ENCODE measurements at regions not wholly inside any gene's neighbourhood (a gene's known extent, or its start where the extent isn't known, plus 50 kb on each side); places are given as distances from the start of the nearest gene placed in this dataset.

DNA sequence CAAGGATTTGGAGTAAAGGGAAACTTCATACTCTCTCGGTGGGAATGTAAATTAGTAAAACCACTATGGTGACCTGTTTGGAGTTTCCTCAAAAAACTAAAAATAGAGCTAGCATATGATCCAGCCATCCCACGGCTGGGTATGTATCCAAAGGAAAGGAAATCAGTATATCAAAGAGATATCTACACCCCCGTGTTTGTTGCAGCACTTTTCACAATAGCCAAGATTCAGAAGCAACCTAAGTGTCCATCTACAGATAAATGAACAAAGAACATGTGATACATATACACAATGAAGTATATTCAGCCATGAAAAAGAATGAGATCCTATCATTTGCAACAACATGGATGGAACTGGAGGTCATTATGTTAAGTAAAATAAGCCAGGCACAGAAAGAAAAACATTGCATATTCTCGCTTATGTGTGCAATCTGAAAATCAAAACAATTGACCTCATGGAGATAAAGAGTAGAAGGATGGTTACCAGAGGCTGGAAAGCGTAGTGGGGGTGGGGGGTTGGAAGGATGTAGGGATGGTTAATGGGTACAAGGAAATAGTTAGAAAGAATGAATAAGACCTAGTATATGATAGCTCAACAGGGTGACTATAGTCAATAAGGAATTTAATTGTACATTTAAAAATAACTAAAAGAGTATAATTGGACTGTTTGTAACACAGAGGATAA lies 468.0 kb downstream of the BCAT1 start:
- no peak for DNase-seq (ENCODE audit: low read depth in 4 of 4, low spot score in 1 of 4)

DNA sequence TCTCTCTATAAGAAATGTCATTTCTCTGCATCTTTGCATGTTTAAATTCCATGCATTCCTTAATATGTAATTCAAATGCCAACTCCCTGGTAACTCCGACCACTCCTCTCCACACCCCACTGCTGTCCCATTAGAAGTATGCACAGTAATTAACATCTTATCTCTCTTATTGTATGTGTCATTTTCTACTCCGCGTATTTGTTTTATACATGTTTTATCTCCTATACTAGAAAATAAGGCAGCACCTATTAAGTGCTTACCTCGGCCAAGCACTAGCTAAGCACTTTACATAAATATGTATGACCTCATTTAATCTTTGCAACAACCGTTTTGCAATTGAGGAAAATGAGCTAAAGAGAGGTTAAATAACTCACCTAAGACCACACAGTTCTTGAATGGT lies 469.8 kb downstream of the BCAT1 start:
- DNase-seq (ENCODE audit: low read depth in 4 of 4, low spot score in 1 of 4) = no peak

DNA sequence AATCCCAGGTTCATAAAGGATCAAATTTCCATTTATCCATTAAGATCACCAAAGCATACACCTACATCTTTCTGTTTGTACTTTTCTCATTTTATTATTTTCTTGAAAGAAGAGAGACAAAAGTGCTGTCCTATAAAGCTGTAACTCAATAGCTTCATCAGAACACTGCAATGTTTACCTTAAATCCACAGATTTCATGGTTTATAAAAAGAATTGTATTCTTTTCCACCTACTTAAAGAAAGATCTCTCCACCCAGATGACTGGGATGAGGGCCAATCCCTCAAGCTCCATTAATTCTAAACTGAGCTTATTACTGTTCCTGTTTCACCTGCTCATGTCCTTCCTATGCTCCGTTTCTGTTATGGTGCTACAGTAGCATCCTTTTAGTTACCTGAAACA lies 470.6 kb downstream of the BCAT1 start:
- no peak for DNase-seq (ENCODE audit: low read depth in 4 of 4, low spot score in 1 of 4)

DNA sequence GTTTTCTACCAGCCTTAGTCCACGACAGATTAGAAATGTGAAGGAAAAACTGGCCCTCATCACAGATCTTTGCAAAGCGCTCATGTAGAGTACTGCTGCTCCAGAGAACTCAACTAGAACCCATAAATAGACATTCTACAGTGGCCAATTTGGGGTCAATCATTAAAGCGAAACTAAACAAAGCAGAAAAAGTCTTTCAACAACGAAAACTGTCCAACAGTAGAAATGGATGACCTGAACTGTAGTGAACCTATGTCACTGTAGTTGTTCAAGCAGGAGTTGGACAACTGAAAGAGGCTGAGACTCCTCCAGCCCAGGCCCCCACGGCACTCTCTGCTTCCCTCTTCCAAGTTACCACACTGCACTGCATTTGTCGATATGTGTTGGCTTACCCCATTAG lies 472.6 kb downstream of the BCAT1 start:
- no peak for DNase-seq (ENCODE audit: low read depth in 4 of 4, low spot score in 1 of 4)

DNA sequence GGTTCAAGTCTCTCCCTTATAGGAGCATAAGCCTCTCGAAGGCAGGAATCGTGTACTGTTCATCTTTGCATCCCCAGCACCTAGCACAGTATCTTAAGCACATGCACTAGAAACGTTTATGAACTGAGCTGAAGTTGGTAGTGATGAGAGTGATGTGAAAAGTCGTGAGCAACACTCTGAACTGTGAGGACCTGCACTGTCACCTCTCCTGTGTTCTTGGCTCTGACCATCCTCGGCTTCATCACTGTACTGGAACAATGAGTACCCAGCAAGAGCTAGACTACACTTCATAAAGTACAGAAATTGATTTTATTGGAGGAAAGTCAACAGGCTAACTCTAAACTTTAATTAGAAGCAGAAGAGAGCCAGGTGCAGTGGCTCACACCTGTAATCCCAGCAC lies 473.6 kb downstream of the BCAT1 start:
- no peak for DNase-seq (ENCODE audit: low read depth in 4 of 4, low spot score in 1 of 4)

DNA sequence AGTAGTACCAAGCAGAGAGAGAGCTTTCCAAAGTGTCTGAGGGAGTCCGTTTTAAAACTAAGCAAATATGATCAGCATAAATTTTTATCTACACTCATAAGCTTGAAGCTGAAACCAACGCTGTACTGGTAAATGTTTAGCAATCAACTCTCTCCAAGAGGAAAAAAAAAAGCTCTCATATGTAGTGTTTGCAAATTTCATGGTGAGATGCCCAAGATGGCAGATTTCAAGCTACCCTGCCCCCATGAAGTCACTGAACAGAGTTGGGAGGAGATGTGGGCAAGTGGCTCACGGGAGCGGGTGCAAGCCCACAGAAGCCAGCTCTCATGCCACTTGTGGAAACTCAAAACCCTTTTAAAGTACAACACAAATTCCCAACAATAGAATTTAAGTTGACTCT lies 475.8 kb downstream of the BCAT1 start:
- DNase-seq (ENCODE audit: low read depth in 4 of 4, low spot score in 1 of 4) = no peak

DNA sequence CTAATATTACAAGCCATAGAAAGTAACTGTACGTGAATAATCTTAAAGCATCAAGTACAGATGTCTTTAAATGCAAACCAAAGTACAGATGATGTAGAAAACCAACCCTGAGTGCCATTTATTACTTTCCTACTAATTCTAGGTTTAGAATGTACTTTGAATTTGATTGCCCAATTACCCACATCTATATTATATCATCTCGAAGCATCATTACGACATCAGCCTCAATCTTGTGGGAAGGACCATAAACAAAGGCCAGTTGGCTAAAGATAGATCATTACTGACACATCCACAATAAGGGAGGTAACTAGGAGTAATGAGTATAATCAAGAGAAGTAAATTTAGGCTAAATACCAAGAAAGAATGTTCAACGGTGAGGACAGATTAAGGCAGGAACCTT lies 478.9 kb downstream of the BCAT1 start:
- no peak for DNase-seq (ENCODE audit: low read depth in 4 of 4, low spot score in 1 of 4)

DNA sequence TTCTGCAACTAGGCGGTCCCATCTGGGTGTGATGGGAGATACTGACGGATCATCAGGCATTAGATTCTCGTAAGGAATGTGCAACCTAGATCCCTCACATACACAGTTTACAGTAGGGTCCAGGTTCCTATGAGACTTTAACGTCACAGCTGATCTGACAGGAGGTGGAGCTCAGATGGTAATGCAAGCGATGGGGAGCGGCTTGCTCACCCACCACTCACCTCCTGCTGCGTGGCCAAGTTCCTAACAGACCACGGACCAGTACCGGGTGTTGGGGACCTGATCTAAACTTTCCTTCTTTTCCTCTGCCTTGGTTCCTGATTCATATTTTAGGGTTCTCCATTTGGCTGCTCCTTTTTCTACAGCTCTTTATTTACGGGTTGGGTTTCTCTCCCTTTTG lies 479.8 kb downstream of the BCAT1 start:
- DNase-seq (ENCODE audit: low read depth in 4 of 4, low spot score in 1 of 4) = no peak

DNA sequence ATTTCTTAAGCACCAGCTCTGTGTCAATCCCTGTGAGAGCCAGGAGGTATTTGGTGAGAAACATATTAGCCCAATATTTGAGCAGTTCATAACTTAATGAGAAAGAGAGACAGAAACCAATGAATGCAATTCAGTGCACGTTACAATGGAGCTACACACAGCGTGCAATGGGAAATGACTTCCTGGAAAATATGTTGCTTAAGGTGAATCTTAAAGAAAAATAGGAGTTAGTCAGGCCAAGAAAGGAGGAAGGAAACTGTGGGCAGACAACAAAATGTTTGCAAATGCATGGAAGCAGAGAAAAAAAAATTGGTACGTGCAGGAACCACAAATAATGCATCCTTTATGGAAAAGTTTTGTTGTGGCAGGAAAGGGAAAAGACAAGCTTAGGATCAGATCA lies 481.7 kb downstream of the BCAT1 start:
- DNase-seq (ENCODE audit: low read depth in 4 of 4, low spot score in 1 of 4) = no peak

DNA sequence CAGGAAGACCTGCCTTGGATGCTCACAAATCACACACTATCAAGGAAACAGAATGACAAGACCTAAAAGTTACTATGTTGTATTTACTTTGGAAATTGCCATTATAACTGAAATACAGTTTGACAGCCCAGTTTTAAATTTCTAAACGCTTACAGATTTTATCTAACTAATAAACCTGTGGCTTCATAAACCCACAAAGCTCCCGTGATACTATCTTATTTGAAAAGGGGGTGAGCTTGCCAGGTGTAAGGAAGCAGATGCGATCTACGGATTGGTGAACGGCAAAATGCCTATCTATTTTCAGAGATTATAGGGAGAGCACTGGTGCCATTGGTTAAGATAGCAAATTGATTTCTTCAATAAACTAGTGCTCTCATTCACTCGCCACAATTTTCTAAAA lies 485.5 kb downstream of the BCAT1 start:
- DNase-seq (ENCODE audit: low read depth in 4 of 4, low spot score in 1 of 4) = no peak

DNA sequence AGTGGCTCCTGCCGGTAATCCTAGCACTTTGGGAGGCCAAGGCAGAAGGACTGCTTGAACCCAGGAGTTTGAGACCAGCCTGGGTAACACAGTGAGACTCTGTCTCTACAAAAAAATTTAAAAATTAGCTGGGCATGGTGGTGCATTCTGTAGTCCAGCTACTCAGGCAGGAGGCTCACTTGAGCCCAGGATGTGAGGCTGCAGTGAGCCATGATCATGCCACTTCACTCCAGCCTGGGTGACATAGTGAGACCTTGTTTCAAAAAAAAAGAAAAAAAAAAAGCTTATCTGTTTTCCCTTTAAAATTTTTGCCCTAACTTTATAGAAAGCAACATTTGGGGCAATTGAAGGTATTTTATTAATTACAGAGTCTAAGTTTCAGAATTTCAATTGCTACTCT lies 486.0 kb downstream of the BCAT1 start:
- no peak for DNase-seq (ENCODE audit: low read depth in 4 of 4, low spot score in 1 of 4)

DNA sequence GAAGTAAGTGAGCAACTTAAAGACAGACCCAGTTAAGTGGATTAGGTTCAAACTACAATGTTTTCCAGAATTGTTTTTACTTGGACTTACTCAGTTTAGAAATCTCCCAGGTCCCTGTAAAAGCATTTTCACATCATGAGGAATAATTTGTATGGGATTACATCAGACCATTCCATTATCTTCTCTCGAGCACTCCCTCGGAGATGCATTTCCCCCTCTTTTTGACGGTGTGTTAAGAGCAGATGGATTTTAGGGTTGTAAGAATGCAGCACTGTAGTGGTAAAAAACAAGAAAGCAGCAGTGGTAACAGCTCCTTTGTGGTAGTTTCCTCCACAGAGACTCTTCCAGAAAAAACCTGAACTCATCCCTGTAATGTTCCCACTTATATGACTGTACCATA lies 488.4 kb downstream of the BCAT1 start:
- no peak for DNase-seq (ENCODE audit: low read depth in 4 of 4, low spot score in 1 of 4)

DNA sequence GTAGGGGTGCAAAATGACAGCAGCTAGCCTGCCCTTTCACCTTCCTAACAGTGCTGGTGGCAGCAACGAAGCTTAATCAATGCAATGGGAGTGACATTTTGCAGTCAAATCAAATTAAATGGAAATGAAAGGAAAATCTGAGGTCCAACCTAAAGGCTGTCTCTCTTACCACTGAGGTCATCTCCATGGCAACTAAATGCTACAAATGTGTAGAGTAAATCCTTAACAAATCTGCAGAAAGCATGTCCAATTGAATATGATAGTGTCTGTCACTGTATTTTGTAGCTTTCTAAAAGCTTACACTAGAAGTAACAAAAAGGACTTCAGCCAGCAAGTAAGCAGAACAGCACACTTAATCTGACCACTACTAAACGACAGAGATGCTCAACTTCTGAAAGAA lies 488.8 kb downstream of the BCAT1 start:
- DNase-seq (ENCODE audit: low read depth in 4 of 4, low spot score in 1 of 4) = no peak

DNA sequence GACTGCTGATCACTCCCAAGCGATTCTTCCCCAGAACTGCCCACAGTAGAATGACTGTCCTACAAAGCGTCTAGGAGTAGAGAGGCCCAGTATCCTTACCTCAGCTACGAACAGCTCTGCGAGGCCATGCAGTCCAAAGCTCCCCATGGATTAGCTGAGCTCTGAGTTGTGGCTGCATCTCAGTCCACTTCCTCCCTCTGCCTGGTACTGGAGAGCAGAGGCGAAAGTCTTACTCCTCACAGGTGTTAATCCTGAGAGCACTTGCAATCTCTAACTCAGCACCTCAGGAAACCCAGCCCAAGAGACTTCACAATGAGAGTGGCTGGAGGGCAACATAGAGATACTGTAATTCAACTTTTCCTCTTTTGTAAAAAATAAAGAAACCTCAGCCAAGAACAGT lies 493.1 kb downstream of the BCAT1 start:
- DNase-seq (ENCODE audit: low read depth in 4 of 4, low spot score in 1 of 4) = no peak

DNA sequence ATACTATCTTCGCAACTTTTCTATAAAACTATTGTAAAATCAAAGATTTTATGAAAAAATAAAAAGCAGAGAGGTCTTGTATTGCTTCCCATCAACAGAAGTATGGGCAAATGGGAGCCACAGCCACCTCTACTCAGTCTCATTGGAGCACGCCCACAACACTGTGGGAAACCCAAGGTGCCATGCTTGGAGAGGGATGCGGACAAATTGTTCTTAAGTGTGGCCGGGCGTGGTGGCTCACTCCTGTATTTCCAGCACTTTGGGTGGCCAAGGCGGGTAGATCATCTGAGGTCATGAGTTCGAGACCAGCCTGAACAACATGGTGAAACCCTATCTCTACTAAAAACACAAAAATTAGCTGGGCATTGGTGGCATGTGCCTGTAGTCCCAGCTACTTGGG lies 498.2 kb upstream of the SOX5 start:
- no peak for DNase-seq (ENCODE audit: low read depth in 4 of 4, low spot score in 1 of 4)

DNA sequence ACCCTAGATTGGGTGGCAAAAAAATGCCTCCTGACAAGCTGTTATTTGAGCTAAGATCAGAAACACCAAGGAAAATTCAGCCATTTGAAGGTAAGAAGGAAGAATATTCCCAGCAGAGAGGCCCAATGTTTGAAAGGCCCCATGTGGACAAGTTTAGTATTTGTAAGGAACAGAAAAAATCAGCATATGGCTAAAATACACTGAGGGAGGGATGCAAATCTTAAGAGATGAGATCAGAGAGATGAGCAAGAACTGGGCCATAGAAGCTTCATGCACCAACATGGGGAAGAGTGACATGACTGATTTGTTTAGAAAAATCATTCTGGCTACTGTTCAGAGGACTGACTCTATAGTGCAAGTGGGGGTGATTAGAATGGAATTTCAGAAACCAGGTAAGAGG lies 496.8 kb upstream of the SOX5 start:
- no peak for DNase-seq (ENCODE audit: low read depth in 4 of 4, low spot score in 1 of 4)

DNA sequence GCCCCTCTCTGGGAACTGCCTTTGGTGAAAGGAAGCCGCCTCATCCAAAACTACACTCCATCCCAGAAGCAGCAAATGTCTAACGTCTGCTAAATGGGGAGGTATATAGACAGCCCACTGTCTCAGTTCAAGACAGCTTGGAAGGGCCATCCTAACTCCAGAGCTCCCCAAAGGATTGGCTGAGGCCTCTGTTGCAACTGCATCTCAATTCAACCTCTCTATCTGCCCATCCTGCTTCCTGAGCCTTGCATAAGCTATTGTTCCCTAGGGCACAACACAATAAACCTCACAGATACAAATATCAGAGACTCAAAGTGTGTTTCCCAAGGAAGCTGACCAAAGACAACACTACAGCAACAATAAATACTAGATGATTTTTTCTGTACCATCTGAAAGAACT lies 495.2 kb upstream of the SOX5 start:
- no peak for DNase-seq (ENCODE audit: low read depth in 4 of 4, low spot score in 1 of 4)

DNA sequence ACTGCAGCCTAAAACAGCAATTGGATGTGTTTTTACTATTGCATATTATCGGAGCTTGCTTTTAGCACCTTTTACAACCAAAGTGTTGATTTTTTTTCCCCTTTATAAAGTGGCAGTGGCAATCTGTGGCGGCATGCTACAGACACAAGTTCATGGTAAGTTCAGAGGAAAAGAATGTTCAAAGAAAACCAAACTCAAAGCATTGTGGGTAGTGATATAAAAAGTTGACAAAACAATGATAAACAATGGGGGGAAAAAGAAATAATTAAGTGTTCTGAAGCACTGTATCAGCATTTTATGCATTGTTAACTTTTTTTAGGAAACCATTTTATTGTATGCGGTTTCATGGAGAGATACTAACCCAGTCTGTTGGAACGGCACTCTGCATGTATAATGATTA lies 492.0 kb upstream of the SOX5 start:
- DNase-seq (ENCODE audit: low read depth in 4 of 4, low spot score in 1 of 4) = no peak

DNA sequence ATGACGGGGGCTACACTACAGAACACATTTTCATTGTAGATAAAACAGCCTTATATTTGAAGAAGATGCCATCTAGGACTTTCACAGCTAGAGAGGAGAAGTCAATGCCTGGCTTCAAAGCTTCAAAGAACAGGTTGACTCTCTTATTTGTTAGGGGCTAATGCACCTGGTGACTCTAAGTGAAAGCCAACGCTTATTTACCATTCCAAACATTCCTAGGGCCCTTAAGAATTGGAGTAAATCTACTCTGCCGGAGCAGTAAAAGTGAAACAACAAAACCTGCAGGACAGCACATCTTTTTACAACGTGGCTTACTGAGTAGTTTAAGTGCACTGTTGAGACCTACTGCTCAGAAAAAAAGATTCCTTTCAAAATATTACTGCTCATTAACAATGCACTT lies 487.2 kb upstream of the SOX5 start:
- DNase-seq (ENCODE audit: low read depth in 4 of 4, low spot score in 1 of 4) = no peak

DNA sequence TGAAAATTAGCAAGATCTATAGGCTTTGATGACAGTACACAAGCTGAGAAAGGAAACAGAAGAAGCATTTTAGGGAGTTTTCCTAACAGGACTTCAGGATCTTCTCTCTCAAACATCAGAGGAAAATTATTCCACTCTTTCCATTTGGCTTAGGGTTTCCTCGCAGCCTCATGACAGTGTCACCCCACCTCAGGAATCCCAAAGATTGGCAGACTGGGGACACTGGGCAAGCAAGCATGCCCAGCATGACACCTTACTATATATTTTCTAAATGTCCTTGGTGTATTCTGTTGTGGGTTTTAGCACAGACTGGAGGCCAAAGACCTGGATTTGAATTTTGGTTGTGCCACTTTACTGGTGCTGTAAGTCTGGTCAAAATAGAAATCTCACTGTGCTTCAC lies 482.4 kb upstream of the SOX5 start:
- DNase-seq (ENCODE audit: low read depth in 4 of 4, low spot score in 1 of 4) = no peak

DNA sequence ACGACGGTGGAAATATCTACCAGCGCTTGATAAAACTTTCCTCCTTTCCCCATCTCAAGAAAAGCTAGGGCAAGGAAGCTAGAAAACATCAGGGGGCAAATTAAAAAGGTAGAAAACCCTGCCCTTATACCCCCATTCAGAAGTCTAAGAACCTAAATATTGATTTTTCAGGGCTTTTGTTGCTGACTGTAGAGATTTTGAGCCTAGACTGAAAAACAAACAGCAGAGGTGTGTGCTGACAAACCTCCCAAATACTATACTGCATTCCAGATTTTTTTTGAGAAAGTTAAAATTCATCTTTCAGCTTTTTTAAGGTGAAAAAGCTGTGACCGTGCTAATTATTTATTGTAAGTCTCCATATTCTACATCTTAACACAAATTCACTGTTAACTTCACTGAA lies 478.3 kb upstream of the SOX5 start:
- no peak for DNase-seq (ENCODE audit: low read depth in 4 of 4, low spot score in 1 of 4)

DNA sequence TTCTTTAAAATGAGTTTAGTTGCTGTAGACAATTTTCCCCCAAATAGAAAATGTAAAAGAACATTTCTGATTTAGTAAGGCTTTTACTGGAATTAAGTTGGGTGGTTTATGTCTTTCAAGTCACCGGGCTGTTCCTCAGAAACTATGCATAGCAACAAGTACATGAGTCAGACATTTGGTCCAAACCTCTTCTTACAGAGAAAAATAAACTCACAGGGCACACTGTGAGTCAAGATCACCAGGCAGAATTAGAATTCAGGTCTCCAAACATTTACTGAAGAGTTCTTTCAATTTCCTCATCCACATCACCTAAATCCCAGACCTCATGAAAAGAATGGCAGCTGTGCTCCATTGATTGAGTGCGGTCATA lies 476.1 kb upstream of the SOX5 start:
- DNase-seq (ENCODE audit: low read depth in 4 of 4, low spot score in 1 of 4) = no peak

DNA sequence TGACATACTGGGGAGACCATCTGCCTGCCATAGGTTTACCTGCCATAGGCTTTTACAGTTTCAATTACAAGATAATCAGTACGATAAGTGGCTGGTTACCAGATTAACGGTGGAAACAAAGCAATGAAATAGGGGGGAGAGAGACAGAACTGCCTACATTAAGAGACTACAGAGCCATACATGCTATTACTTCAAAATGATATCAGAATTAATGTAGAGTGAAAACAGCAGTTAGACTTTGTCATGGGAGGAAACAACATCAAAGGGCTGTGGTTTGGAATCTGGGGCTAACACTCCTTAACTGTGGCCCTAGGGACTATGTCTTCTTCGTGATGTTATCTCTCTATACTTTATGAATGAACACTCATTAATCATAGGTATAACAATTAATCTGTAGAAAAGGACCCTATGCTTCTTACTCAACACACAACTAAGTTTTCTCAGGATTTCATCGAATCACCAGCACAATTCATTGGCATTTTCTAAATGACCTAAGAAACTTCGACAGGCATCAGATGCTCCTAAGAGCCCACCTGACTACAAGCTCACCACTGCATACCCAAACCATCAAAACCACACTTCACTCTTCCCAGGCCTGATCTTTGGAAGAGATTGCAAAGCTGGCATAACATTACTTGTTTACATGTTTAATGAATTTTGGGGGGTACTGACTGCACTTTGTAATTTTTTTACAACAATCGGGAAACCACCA lies 475.6 kb upstream of the SOX5 start:
- no peak for DNase-seq (ENCODE audit: low read depth in 4 of 4, low spot score in 1 of 4)

All from stimulated activated CD4-positive, alpha-beta T cell treated with anti-CD3 and anti-CD28 coated beads, Interleukin-1b, Interleukin-23, amount 100 ng/mL, for 24 hours (primary cell).